LNCAP (cell line): ENCODE measurements at regions not wholly inside any gene's neighbourhood (a gene's known extent, or its start where the extent isn't known, plus 50 kb on each side); places are given as distances from the start of the nearest gene placed in this dataset.

Experiments
- TF ChIP-seq, protein P1 (sequence below): fragments of 450-650 bp; IDR thresholded peaks from 2 replicates; pipeline ENCODE4 v1.5.1; 2017; ENCODE audit warnings: mild to moderate bottlenecking

DNA sequence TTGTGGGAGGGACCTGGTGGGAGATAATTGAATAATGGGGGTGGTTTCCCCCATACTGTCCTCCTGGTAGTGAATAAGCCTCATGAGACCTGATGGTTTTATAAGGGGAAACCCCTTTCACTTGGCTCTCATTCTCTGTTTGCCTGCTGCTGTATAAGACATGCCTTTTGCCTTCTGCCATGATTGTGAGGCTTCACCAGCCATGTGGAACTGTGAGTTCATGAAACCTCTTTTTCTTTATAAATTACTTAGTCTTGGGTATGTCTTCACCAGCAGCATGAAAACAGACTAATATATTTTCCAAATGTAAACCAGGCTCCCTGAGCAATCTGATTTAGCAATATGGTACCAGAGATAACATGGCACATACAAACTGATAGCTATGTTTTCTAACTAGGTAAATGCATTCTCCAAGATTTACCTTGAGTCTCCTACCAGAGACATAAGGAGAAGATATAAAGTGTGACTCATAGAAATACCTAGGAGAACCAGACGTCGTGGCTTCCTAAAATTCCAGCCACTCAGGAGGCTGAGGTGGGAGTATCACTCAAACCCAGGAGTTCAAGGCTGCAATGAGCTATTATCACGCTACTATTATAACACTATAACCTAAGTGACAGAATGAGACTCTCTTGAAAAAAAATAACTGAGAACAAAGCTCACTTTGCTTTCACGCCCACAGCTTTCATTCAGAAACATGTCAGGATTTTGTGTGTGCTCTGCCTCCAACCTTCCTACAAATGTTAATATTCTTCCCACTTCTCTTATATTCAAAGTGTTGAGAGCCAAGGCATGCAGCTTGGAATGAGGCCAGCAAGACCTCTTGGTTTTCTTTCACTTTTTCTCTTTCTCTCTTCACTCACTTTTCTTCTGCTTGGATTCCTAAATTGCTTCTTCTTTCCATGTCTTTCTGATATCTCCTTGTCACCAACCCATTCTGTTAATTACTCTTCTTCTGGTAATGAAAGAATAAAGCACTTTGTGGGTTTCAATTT lies 263.9 kb upstream of the UBE2E3 start:
- TF ChIP-seq, protein P1, sequence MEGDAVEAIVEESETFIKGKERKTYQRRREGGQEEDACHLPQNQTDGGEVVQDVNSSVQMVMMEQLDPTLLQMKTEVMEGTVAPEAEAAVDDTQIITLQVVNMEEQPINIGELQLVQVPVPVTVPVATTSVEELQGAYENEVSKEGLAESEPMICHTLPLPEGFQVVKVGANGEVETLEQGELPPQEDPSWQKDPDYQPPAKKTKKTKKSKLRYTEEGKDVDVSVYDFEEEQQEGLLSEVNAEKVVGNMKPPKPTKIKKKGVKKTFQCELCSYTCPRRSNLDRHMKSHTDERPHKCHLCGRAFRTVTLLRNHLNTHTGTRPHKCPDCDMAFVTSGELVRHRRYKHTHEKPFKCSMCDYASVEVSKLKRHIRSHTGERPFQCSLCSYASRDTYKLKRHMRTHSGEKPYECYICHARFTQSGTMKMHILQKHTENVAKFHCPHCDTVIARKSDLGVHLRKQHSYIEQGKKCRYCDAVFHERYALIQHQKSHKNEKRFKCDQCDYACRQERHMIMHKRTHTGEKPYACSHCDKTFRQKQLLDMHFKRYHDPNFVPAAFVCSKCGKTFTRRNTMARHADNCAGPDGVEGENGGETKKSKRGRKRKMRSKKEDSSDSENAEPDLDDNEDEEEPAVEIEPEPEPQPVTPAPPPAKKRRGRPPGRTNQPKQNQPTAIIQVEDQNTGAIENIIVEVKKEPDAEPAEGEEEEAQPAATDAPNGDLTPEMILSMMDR = no peak

DNA sequence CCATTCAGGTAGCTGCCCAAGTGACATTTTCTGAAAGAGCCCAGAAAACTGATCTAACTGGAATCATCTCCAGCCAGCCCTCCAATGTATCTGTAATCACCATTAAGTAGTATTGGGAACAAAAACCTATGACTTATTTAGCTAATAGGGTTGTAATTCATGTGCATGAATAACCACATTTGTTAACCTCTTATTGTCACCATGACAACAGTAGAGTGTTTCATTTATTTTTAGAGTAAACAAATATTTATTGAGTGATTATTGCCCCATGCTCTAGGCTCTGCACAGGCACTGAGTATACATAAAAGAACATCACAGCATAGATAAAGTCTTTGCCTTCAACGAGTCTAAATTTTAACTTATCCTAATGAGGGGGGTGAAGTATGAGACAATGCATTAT lies 265.4 kb upstream of the UBE2E3 start:
- TF ChIP-seq, protein P1 = no peak

DNA sequence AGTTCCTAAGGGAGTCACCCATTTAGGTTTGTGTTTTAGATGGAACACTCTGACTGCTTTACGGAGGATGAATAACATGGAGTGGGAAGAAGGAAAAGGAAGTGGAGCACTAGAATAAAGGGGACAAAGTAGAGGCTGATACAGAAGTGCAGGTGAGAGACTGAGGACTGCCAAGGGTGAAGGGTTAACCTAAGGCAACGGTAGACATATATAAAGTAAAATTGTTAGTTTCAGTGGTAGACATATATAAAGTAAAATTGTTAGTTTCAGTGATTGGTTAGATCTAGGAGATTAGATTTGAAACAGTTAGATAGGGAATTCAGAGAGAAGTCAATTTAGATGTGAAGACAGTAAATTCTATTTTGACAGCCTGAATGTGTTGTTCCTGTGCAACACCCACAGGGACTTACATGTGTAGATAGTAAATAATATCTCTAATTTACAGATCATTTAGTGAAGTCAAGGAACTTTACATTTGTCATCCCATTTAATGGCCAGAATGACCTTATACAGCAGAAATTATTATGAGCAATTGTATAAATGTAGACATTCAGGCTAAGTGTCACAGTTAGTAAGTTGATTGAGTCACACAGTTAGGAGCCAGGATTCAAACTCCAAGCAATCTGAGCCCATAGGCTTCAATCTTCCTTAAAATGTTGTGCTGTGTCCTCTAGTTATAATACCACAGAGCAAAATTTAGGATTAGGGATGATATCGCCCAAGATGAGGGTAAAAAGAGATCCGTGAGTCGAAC lies 270.8 kb upstream of the UBE2E3 start:
- TF ChIP-seq, protein P1 = no peak

DNA sequence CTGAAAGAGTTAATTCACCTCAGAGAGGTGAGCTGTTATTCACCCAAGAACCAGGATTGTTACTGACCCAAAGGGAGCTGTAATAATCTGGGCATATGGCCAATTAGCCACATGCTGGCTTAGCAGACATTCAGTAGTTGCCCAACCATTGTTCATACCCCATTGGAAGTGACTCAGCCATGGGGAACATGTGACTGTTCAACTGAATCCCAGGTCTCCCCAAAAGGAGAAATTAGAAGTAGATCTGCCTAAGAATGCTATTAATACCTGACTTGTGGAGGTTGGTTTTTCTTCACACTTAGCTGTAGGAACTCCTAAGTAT lies 272.6 kb upstream of the UBE2E3 start:
- TF ChIP-seq, protein P1 = no peak

DNA sequence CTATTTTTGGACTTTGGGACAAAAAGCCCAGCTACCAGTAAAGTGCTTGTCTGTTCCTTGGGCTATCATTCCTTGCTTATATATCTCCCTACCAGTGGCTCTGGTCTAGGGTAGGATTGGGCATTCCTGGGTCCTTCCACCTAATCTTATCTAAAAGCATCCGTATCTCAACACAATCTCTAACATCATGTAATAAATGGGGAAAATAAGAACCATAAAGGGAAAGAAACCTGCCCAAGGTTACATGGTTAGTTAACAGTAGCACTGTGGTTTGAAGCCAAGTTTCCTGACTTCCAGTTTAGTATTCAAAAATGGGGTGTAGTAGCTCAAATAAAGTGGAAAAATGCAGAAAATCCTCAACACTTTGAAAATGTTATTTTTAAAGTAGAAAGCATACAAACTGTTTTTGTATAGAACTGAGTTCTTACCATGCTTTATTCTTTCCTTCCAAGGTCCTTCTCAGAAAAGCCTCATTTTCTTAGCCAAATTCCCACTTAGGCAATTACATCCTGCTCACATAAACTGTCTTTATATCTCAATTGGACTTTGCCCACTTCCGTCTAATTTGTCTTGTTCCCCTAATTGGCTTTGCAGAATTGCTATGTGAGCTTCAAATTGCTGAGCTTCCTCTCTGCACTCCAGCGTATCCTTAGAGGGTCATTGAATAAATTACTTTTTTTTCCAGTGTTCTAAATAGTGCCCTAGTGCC lies 273.1 kb upstream of the UBE2E3 start:
- TF ChIP-seq, protein P1 = no peak

DNA sequence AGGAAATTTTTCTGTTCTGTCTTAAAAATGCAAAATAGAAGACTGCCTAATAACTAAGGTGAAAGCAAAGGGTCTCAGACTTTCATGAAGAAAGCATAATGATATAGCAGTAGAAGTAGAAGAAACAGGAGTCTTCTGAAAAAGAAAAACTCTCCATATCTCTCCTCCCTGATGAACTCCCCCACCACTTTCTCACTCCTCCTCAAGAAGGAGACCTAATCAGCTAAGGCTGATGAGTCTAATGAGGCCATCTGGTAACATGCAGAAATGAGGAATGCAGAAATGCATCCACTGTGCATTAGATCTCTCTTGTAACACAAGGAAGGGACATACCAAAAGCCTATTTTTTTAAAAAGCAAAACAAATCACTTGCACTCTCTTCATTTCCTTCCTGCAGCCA lies 273.7 kb upstream of the UBE2E3 start:
- TF ChIP-seq, protein P1 = no peak

DNA sequence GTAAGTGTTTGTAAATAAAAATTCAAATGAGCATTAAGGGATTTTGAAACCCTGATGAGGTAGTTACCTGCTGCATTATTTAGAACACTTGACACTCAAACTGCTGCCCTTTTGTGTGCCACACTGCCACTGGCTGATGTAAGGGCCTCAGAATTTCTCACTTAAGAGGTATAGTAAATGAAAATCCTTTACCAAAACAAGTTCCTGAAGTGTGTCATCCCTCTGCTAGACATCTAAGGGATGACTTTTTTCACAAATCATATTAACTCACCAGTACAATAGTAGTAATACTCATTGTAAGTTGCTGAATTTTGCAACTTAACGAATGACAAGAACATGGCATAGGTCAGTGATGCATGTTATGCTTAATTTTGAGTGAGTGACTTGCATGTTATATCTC lies 274.9 kb upstream of the UBE2E3 start:
- TF ChIP-seq, protein P1 = no peak
